COLO668 (cell line): ENCODE measurements at regions not wholly inside any gene's neighbourhood (a gene's known extent, or its start where the extent isn't known, plus 50 kb on each side); places are given as distances from the start of the nearest gene placed in this dataset.

ENCODE experiments used
- DNase-seq: peaks from one replicate; lab custom pipeline; 2025; ENCODE audit not compliant: unreplicated experiment; lab: John Stamatoyannopoulos, UW

- no peak for DNase-seq
Observed at GRCh38 chr5:56557198-56557597, 258.2 kb upstream of the MAP3K1 start.

GRCh38 chr5:56552612-56553268 lies 262.6 kb upstream of the MAP3K1 start:
- no peak for DNase-seq

- no peak for DNase-seq
Observed at GRCh38 chr5:56550227-56550626, 265.1 kb upstream of the MAP3K1 start.

GRCh38 chr5:56549096-56549886 lies 266.1 kb upstream of the MAP3K1 start:
- DNase-seq: no peak

- DNase-seq: no peak
Observed at GRCh38 chr5:56545016-56545415, 270.3 kb upstream of the MAP3K1 start.

- no peak for DNase-seq
Observed at GRCh38 chr5:56543441-56544388, 271.6 kb upstream of the MAP3K1 start.

- DNase-seq: no peak
Observed at GRCh38 chr5:56540266-56540665, 275.1 kb upstream of the MAP3K1 start.

- no peak for DNase-seq
Observed at GRCh38 chr5:56538580-56538979, 276.8 kb upstream of the MAP3K1 start.

- DNase-seq: no peak
Observed at GRCh38 chr5:56535347-56535746, 280.0 kb upstream of the MAP3K1 start.

- DNase-seq: no peak
Observed at GRCh38 chr5:56534102-56534829, 281.1 kb upstream of the MAP3K1 start.

- DNase-seq: no peak
Observed at GRCh38 chr5:56532466-56532865, 282.9 kb upstream of the MAP3K1 start.

- DNase-seq: no peak
Observed at GRCh38 chr5:56530626-56531138, 284.7 kb upstream of the MAP3K1 start.

GRCh38 chr5:56529666-56530430 lies 285.5 kb upstream of the MAP3K1 start:
- no peak for DNase-seq

- no peak for DNase-seq
Observed at GRCh38 chr5:56527174-56527573, 288.2 kb upstream of the MAP3K1 start.

GRCh38 chr5:56525113-56525512 lies 290.2 kb upstream of the MAP3K1 start:
- no peak for DNase-seq

GRCh38 chr5:56523790-56524575 lies 290.9 kb upstream of the ANKRD55 start:
- DNase-seq: no peak

- no peak for DNase-seq
Observed at GRCh38 chr5:56522960-56523359, 289.8 kb upstream of the ANKRD55 start.

GRCh38 chr5:56522169-56522568 lies 289.0 kb upstream of the ANKRD55 start:
- DNase-seq: no peak
